Thyroid gland (tissue), 4 donors: ENCODE measurements at regions not wholly inside any gene's neighbourhood (a gene's known extent, or its start where the extent isn't known, plus 50 kb on each side); places are given as distances from the start of the nearest gene placed in this dataset.

Experiments
- POLR2A ChIP-seq, 2 donors: fragments of 450-650 bp; IDR thresholded peaks; one replicate each; pipeline ENCODE4 v1.6.1; 2017; ENCODE audit warnings: antibody characterized with exemption in 2 of 2, mild to moderate bottlenecking in 2 of 2, moderate library complexity in 1 of 2
- TF ChIP-seq, protein P1 (sequence below), 6 experiments: fragments of 200-600 bp in 3 of 6; fragments of 450-650 bp in 3 of 6; sonication (generic) in 3 of 6; IDR thresholded peaks; one replicate each; pipeline ENCODE4 v1.5.1; 2016 to 2019; ENCODE audit warnings: antibody characterized with exemption in 6 of 6, mild to moderate bottlenecking in 2 of 6, inconsistent platforms in 1 of 6, moderate library complexity in 1 of 6

DNA sequence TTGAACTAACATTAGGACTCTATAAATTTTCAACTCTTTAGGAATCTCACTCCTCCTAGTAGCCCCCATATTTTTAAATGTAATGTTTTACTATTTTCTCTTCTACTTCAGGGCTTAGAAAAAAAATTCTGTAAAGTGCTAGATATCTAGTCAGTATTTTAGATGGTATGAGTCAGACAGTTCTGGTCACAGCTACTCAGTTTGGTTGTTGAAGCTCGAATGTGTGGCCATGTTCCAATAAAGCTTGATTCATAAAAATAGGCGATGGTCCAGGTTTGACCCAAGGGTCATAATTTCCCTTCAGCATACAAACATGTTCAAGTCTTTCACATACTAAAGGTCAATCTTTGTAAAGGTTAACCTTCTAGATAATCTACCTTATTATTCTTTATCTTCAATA, 566.0 kb upstream of the CDH18 start:
- TF ChIP-seq, protein P1, sequence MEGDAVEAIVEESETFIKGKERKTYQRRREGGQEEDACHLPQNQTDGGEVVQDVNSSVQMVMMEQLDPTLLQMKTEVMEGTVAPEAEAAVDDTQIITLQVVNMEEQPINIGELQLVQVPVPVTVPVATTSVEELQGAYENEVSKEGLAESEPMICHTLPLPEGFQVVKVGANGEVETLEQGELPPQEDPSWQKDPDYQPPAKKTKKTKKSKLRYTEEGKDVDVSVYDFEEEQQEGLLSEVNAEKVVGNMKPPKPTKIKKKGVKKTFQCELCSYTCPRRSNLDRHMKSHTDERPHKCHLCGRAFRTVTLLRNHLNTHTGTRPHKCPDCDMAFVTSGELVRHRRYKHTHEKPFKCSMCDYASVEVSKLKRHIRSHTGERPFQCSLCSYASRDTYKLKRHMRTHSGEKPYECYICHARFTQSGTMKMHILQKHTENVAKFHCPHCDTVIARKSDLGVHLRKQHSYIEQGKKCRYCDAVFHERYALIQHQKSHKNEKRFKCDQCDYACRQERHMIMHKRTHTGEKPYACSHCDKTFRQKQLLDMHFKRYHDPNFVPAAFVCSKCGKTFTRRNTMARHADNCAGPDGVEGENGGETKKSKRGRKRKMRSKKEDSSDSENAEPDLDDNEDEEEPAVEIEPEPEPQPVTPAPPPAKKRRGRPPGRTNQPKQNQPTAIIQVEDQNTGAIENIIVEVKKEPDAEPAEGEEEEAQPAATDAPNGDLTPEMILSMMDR (IDR thresholded peaks at IDR 0.05), result no peak
- no peak for TF ChIP-seq POLR2A (IDR thresholded peaks at IDR 0.05)
